GM19455 (cell line): ENCODE measurements at regions not wholly inside any gene's neighbourhood (a gene's known extent, or its start where the extent isn't known, plus 50 kb on each side); places are given as distances from the start of the nearest gene placed in this dataset.
"Not testable (repeated sequence)": the region's sequence is repeated elsewhere in the genome, so short reads cannot be mapped to it uniquely, and the experiment has no call there.

ENCODE experiments used
- ATAC-seq: cut with Tn5 transposase; IDR thresholded peaks from one replicate; pipeline ENCODE4 v1.9.1; 2021; ENCODE audit not compliant: unreplicated experiment

GRCh38 chr9:87041553-87042235 is 94.4 kb upstream of the GAS1 start:
- not testable (repeated sequence) for ATAC-seq

GRCh38 chr9:87049929-87050608 is 102.8 kb upstream of the GAS1 start:
- ATAC-seq = not testable (repeated sequence)

GRCh38 chr9:87054999-87055686 is 107.8 kb upstream of the GAS1 start:
- ATAC-seq = no peak

- ATAC-seq = no peak
These were observed 112.5 kb upstream of the GAS1 start for GRCh38 chr9:87059772-87060171.

GRCh38 chr9:87062746-87063145 is 115.4 kb upstream of the GAS1 start:
- ATAC-seq = no peak

- no peak for ATAC-seq
These were observed 115.9 kb upstream of the GAS1 start for GRCh38 chr9:87063246-87063645.

- no peak for ATAC-seq
These were observed 116.6 kb upstream of the GAS1 start for GRCh38 chr9:87063871-87064270.

- no peak for ATAC-seq
These were observed 117.0 kb upstream of the GAS1 start for GRCh38 chr9:87064311-87064710.

GRCh38 chr9:87065981-87066380 is 118.7 kb upstream of the GAS1 start:
- ATAC-seq = no peak

GRCh38 chr9:87067426-87067825 is 120.1 kb upstream of the GAS1 start:
- no peak for ATAC-seq

GRCh38 chr9:87068177-87068840 is 121.0 kb upstream of the GAS1 start:
- no peak for ATAC-seq

- ATAC-seq = no peak
These were observed 122.4 kb upstream of the GAS1 start for GRCh38 chr9:87069690-87070089.

- no peak for ATAC-seq
These were observed 123.0 kb upstream of the GAS1 start for GRCh38 chr9:87070336-87070735.

GRCh38 chr9:87071473-87071872 is 124.2 kb upstream of the GAS1 start:
- ATAC-seq = no peak

- ATAC-seq = no peak
These were observed 126.4 kb upstream of the GAS1 start for GRCh38 chr9:87073692-87074091.

- ATAC-seq = no peak
These were observed 128.2 kb upstream of the GAS1 start for GRCh38 chr9:87075537-87075936.

- no peak for ATAC-seq
These were observed 129.5 kb upstream of the GAS1 start for GRCh38 chr9:87076825-87077224.

GRCh38 chr9:87077986-87078385 is 130.7 kb upstream of the GAS1 start:
- no peak for ATAC-seq

- no peak for ATAC-seq
These were observed 133.4 kb upstream of the GAS1 start for GRCh38 chr9:87080512-87081264.

GRCh38 chr9:87081503-87081902 is 134.2 kb upstream of the GAS1 start:
- ATAC-seq = no peak

GRCh38 chr9:87083986-87084385 is 136.7 kb upstream of the GAS1 start:
- no peak for ATAC-seq
